Suprapubic skin (tissue), 4 donors: ENCODE measurements at regions not wholly inside any gene's neighbourhood (a gene's known extent, or its start where the extent isn't known, plus 50 kb on each side); places are given as distances from the start of the nearest gene placed in this dataset.

Experiments
- DNase-seq, 2 donors: peaks; one replicate each; pipeline ENCODE4 v3.0.0-alpha.2; 2019; ENCODE audit warnings: low spot score in 2 of 2
- H3K27ac ChIP-seq: fragments of 200-600 bp; sonication (generic); one replicate; pipeline ENCODE4 v1.5.1; 2019
- H3K27me3 ChIP-seq: fragments of 200-600 bp; sonication (generic); one replicate; pipeline ENCODE4 v1.5.1; 2019
- H3K36me3 ChIP-seq: fragments of 200-600 bp; sonication (generic); one replicate; pipeline ENCODE4 v1.5.1; 2019
- H3K4me1 ChIP-seq: fragments of 200-600 bp; sonication (generic); one replicate; pipeline ENCODE4 v1.5.1; 2019
- H3K4me3 ChIP-seq: fragments of 200-600 bp; sonication (generic); one replicate; pipeline ENCODE4 v1.5.1; 2019; ENCODE audit warnings: mild to moderate bottlenecking
- H3K9me3 ChIP-seq: fragments of 200-600 bp; sonication (generic); one replicate; pipeline ENCODE4 v1.5.1; 2019
- EP300 ChIP-seq: sonication (generic); formaldehyde crosslinking; IDR thresholded peaks from one replicate; pipeline ENCODE4 v1.6.1; 2017; ENCODE audit warnings: antibody characterized with exemption
- POLR2A ChIP-seq, 2 donors: fragments of 450-650 bp; IDR thresholded peaks; one replicate each; pipeline ENCODE4 v1.6.1; 2017; ENCODE audit warnings: antibody characterized with exemption in 2 of 2, mild to moderate bottlenecking in 2 of 2, moderate library complexity in 2 of 2
- POLR2AphosphoS5 ChIP-seq, 3 donors: sonication (generic); formaldehyde crosslinking; IDR thresholded peaks; one replicate each; pipeline ENCODE4 v1.6.1; 2017; ENCODE audit warnings: antibody characterized with exemption in 3 of 3
- WGBS: methylation state at CpG from one replicate; pipeline ENCODE4 v1.1.5; 2018; 5-methylcytosine and 5-hydroxymethylcytosine counted together
- TF ChIP-seq, protein P1 (sequence below), 2 donors: fragments of 200-600 bp in 1 of 2; fragments of 450-650 bp in 1 of 2; sonication (generic) in 1 of 2; IDR thresholded peaks; one replicate each; pipeline ENCODE4 v1.5.1; 2016 to 2019; ENCODE audit warnings: antibody characterized with exemption in 2 of 2, mild to moderate bottlenecking in 1 of 2, moderate library complexity in 1 of 2

- WGBS = 25% methylated on average over 8 of the region's 8 CpGs
- H3K9me3 ChIP-seq = no peaks in the 10 kb centered on the region
- no peak for DNase-seq
- peak overlapping the region; percentile 2 for H3K27ac ChIP-seq
- no peaks in the 10 kb centered on the region for H3K27me3 ChIP-seq
- TF ChIP-seq EP300 (no peak), POLR2AphosphoS5 (IDR thresholded peaks at IDR 0.05) (peak in 1 of 3 donors; percentile 27), POLR2A (IDR thresholded peaks at IDR 0.05) (no peak)
- TF ChIP-seq, protein P1, sequence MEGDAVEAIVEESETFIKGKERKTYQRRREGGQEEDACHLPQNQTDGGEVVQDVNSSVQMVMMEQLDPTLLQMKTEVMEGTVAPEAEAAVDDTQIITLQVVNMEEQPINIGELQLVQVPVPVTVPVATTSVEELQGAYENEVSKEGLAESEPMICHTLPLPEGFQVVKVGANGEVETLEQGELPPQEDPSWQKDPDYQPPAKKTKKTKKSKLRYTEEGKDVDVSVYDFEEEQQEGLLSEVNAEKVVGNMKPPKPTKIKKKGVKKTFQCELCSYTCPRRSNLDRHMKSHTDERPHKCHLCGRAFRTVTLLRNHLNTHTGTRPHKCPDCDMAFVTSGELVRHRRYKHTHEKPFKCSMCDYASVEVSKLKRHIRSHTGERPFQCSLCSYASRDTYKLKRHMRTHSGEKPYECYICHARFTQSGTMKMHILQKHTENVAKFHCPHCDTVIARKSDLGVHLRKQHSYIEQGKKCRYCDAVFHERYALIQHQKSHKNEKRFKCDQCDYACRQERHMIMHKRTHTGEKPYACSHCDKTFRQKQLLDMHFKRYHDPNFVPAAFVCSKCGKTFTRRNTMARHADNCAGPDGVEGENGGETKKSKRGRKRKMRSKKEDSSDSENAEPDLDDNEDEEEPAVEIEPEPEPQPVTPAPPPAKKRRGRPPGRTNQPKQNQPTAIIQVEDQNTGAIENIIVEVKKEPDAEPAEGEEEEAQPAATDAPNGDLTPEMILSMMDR (IDR thresholded peaks at IDR 0.05) = no peak
- peaks cover 26% of the 10 kb centered on the region for H3K4me1 ChIP-seq
- no peaks in the 10 kb centered on the region for H3K36me3 ChIP-seq
- H3K4me3 ChIP-seq = no peak overlapping the region
Observed at GRCh38 chr2:196263181-196263747, 91.9 kb upstream of the STK17B start.

DNA sequence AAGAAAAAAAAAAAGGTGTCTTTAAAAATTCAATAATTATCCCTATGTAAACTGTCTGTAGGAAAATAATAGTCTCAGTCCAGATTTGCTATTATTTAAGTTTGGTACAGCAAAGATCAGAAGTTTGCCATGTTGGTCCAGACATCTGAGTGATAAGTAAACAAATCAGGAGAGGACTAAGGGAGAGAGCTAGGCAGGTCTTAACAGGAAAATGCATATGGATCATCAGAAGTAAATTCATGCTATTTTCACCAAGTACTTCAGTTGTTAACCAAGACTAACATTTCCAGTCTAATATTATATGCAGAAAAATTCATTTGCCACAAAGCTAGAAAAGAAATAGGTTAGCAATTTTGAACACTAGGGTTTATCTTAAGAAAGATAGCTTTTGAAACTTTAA lies 95.0 kb upstream of the STK17B start:
- Histone ChIP-seq H3K9me3 (no peaks in the 10 kb centered on the region), H3K36me3 (no peaks in the 10 kb centered on the region), H3K27ac (no peak overlapping the region), H3K4me3 (no peak overlapping the region), H3K27me3 (no peaks in the 10 kb centered on the region), H3K4me1 (peaks cover 28% of the 10 kb centered on the region)
- TF ChIP-seq POLR2A (IDR thresholded peaks at IDR 0.05) (no peak), POLR2AphosphoS5 (IDR thresholded peaks at IDR 0.05) (no peak), EP300 (no peak)
- TF ChIP-seq, protein P1 (IDR thresholded peaks at IDR 0.05) = no peak
- no peak for DNase-seq

GRCh38 chr2:196266855-196267254 lies 95.5 kb upstream of the STK17B start:
- Histone ChIP-seq H3K27me3 (no peaks in the 10 kb centered on the region), H3K9me3 (no peaks in the 10 kb centered on the region), H3K4me3 (no peak overlapping the region), H3K27ac (peak overlapping the region; percentile 11), H3K36me3 (no peaks in the 10 kb centered on the region), H3K4me1 (peaks cover 28% of the 10 kb centered on the region)
- no peak for DNase-seq
- TF ChIP-seq, protein P1 (IDR thresholded peaks at IDR 0.05) = no peak
- TF ChIP-seq POLR2A (IDR thresholded peaks at IDR 0.05) = no peak
- TF ChIP-seq EP300 = no peak

DNA sequence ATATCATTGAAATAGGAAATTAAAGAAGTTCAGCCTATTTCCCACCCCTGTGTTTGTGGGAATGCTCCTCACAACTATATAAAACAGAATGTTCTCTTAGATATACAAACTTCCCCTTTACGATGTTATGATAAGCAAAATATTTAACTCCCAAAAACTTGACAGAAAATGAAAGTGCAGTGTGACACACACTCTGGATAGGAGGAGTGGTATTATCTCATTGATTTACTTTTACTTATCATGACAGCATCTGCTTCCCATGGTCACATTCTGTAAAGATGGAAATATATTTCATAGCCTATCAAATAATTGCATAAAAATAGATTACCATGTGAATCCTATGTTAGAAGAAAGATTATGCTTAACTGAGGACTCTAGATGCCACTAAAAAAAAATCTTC lies 96.6 kb upstream of the STK17B start:
- Histone ChIP-seq H3K36me3 (no peaks in the 10 kb centered on the region), H3K27ac (peak overlapping the region; percentile 35), H3K9me3 (no peaks in the 10 kb centered on the region), H3K4me1 (peaks cover 27% of the 10 kb centered on the region), H3K27me3 (no peaks in the 10 kb centered on the region), H3K4me3 (no peak overlapping the region)
- DNase-seq = no peak
- TF ChIP-seq, protein P1 (IDR thresholded peaks at IDR 0.05) = no peak
- TF ChIP-seq POLR2A (IDR thresholded peaks at IDR 0.05) = no peak
- TF ChIP-seq POLR2AphosphoS5 (IDR thresholded peaks at IDR 0.05) = no peak
- no peak for TF ChIP-seq EP300
- 32% methylated on average over 1 of the region's 1 CpG for WGBS

GRCh38 chr2:196268538-196269338 lies 97.4 kb upstream of the STK17B start:
- Histone ChIP-seq H3K9me3 (no peaks in the 10 kb centered on the region), H3K4me1 (peaks cover 25% of the 10 kb centered on the region), H3K27me3 (no peaks in the 10 kb centered on the region), H3K27ac (peak overlapping the region; percentile 35), H3K36me3 (no peaks in the 10 kb centered on the region), H3K4me3 (no peak overlapping the region)
- WGBS = 52% methylated on average over 8 of the region's 8 CpGs
- no peak for DNase-seq
- TF ChIP-seq EP300 = no peak
- TF ChIP-seq POLR2A (IDR thresholded peaks at IDR 0.05) = no peak
- TF ChIP-seq POLR2AphosphoS5 (IDR thresholded peaks at IDR 0.05) = no peak
- TF ChIP-seq, protein P1 (IDR thresholded peaks at IDR 0.05) = no peak
